ENCODE measurements at regions not wholly inside any gene's neighbourhood (a gene's known extent, or its start where the extent isn't known, plus 50 kb on each side); places are given as distances from the start of the nearest gene placed in this dataset.

DNA sequence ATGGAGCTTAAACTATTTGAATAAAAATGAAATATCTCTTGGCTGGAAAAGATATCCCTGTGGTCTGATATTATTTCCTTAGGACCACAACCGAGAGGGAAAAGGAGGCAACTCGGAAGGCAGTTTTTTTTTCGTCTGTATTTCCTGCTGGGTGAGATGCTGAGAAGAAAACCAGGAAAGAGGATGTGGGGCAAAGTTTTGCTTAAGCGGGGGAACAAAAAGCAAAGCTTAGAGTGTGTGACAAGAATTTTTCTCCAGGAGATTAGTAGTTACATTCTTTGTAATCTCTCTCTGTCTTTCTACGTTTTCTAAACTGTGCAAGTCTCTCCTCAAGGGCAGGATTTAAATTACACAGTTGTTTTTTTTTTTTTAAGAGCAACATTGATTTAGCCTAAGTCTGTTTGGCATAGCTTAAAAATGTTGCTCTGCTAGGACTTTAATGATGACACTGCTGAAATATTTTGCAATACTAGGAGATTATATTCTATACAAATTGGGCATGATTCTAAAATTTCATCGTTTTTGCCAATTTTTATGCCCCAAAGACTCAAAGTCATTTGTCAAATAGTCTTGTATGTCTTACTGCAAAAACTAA lies 258.5 kb downstream of the KCNS3 start:
- no peak overlapping the region for H3K27ac ChIP-seq
- intact Hi-C loops (cut with DNase I) = no loop called here
- H3K9me3 ChIP-seq = peaks cover 0 to 3% of the 10 kb centered on the region in 2 donors
- TF ChIP-seq, protein P1, sequence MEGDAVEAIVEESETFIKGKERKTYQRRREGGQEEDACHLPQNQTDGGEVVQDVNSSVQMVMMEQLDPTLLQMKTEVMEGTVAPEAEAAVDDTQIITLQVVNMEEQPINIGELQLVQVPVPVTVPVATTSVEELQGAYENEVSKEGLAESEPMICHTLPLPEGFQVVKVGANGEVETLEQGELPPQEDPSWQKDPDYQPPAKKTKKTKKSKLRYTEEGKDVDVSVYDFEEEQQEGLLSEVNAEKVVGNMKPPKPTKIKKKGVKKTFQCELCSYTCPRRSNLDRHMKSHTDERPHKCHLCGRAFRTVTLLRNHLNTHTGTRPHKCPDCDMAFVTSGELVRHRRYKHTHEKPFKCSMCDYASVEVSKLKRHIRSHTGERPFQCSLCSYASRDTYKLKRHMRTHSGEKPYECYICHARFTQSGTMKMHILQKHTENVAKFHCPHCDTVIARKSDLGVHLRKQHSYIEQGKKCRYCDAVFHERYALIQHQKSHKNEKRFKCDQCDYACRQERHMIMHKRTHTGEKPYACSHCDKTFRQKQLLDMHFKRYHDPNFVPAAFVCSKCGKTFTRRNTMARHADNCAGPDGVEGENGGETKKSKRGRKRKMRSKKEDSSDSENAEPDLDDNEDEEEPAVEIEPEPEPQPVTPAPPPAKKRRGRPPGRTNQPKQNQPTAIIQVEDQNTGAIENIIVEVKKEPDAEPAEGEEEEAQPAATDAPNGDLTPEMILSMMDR (IDR thresholded peaks at IDR 0.05) = no peak
- H3K36me3 ChIP-seq = no peaks in the 10 kb centered on the region
- no peaks in the 10 kb centered on the region for H3K27me3 ChIP-seq
- H3K4me1 ChIP-seq = no peaks in the 10 kb centered on the region
- H3K4me3 ChIP-seq = no peak overlapping the region
- no peak for DNase-seq (ENCODE audit: low spot score in 2 of 2)

DNA sequence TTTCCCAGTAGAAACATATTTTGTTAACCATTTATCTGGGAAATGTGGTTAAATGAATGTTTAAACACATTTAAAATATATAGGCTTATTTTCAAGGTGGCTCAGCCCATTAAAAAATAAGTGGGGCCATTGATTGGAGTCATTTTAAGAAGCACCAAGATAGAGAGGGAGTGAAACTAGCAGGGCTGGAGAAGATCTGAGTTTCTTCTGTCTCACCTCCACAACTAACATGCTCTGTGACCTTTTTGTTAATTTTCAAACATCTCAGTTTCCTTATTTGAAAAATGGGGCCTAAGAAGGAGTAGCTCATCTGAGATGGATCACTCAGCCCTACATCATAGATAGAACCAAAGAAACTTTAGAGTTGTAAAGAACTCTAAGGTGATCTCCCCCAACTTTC lies 254.8 kb downstream of the KCNS3 start:
- no peak overlapping the region for H3K27ac ChIP-seq
- TF ChIP-seq, protein P1 (IDR thresholded peaks at IDR 0.05) = no peak
- no peaks in the 10 kb centered on the region for H3K27me3 ChIP-seq
- H3K4me3 ChIP-seq = no peak overlapping the region
- no peaks in the 10 kb centered on the region for H3K4me1 ChIP-seq
- intact Hi-C loops (cut with DNase I) = no loop called here
- DNase-seq (ENCODE audit: low spot score in 2 of 2) = no peak
- no peaks in the 10 kb centered on the region for H3K9me3 ChIP-seq
- H3K36me3 ChIP-seq = no peaks in the 10 kb centered on the region

DNA sequence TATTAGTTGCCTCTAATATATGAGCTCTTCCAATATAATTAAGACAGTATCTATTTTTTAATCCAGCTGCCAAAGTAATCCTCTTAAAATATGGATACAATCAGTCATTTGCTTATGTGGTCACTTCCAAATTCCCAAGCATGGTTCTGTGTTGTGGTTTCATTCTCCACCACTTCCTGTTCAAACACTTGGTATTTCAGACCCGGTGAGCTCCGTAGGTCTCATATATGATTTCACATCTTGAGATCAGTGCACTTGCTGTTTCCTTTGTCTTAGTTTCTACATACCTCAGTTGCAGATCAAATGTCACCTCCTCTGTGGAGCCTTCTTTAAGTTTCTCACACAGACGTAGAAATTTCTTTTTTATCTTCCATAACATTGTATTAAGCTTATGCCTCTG lies 254.2 kb downstream of the KCNS3 start:
- Histone ChIP-seq H3K4me3 (no peak overlapping the region), H3K27ac (no peak overlapping the region), H3K4me1 (no peaks in the 10 kb centered on the region), H3K27me3 (no peaks in the 10 kb centered on the region), H3K9me3 (no peaks in the 10 kb centered on the region), H3K36me3 (no peaks in the 10 kb centered on the region)
- TF ChIP-seq, protein P1 (IDR thresholded peaks at IDR 0.05) = no peak
- no peak for DNase-seq (ENCODE audit: low spot score in 2 of 2)
- intact Hi-C loops (cut with DNase I) = no loop called here

DNA sequence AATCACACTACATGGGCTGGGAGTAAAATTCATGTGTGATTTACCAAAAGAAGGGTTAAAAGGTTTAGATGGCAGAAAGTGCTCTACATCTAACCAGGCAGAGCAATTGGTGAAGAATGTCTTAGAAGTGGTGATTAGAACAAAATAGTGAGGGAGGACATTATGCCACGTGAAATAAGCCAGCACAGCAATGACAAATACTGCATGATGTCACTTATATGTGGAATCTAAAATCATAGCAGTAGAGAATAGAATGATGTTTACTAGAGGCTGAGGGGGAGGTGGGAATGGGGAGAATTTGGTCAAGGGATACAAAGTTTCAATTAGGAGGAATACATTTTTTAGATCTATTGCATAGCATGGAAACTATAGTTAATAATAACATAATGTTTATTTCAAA lies 253.3 kb downstream of the KCNS3 start:
- no peak overlapping the region for H3K27ac ChIP-seq
- H3K27me3 ChIP-seq = no peaks in the 10 kb centered on the region
- H3K9me3 ChIP-seq = no peaks in the 10 kb centered on the region
- H3K4me3 ChIP-seq = no peak overlapping the region
- intact Hi-C loops (cut with DNase I) = no loop called here
- TF ChIP-seq, protein P1 (IDR thresholded peaks at IDR 0.05) = no peak
- no peak for DNase-seq (ENCODE audit: low spot score in 2 of 2)
- H3K4me1 ChIP-seq = no peaks in the 10 kb centered on the region
- no peaks in the 10 kb centered on the region for H3K36me3 ChIP-seq

DNA sequence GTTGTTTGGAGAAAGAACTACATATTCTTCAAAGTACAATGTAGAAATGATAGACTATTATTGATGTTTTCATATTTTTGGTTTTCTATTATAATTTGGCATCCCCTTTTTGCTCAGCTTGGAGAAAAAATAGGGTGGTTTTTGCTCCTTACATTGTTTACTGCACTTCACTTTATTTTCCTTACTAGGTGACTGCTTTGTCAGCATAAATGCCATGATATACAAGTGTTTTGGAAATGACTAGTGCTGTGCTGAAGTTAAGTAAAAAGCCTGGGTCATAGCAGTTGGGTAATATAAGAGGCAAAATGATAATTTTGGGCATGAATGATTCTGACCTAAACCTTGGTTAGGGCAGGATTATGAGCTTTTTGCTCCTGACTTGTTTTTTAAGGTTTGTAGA lies 250.9 kb downstream of the KCNS3 start:
- H3K36me3 ChIP-seq = no peaks in the 10 kb centered on the region
- no peaks in the 10 kb centered on the region for H3K9me3 ChIP-seq
- TF ChIP-seq, protein P1 (IDR thresholded peaks at IDR 0.05) = no peak
- no peak overlapping the region for H3K27ac ChIP-seq
- peaks cover 0 to 3% of the 10 kb centered on the region in 2 donors for H3K4me1 ChIP-seq
- no peak for DNase-seq (ENCODE audit: low spot score in 2 of 2)
- intact Hi-C loops (cut with DNase I) = no loop called here
- H3K27me3 ChIP-seq = no peaks in the 10 kb centered on the region
- no peak overlapping the region for H3K4me3 ChIP-seq

DNA sequence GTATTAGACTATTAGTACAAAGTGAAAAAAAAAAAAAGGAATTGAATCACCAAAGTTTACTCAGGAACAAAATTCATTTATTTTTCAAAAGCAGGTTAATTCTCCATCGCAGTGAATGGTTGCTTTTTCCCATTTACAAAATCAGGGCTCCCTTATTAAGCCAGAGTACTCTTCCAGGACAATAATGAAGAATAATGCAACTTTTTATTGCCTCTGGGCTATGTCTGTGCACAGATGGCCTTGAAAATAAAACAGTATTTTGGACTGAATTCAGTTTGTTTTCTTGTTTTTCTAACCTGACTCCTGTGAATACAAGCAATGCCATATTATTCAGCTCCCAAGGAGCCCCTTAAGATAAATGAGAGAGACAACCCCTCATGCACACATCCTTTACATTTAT lies 246.8 kb downstream of the KCNS3 start:
- H3K27me3 ChIP-seq = no peaks in the 10 kb centered on the region
- H3K4me3 ChIP-seq = no peak overlapping the region
- H3K4me1 ChIP-seq = peaks cover 0 to 16% of the 10 kb centered on the region in 2 donors
- H3K36me3 ChIP-seq = no peaks in the 10 kb centered on the region
- H3K9me3 ChIP-seq = no peaks in the 10 kb centered on the region
- H3K27ac ChIP-seq = no peak overlapping the region
- intact Hi-C loops (cut with DNase I) = no loop called here
- TF ChIP-seq, protein P1 (IDR thresholded peaks at IDR 0.05) = no peak
- no peak for DNase-seq (ENCODE audit: low spot score in 2 of 2)
